ENCODE measurements at regions not wholly inside any gene's neighbourhood (a gene's known extent, or its start where the extent isn't known, plus 50 kb on each side); places are given as distances from the start of the nearest gene placed in this dataset.

- DNase-seq (ENCODE audit: low spot score) = peak; percentile 63
Observed at GRCh38 chr10:10830293-10830986, 187.2 kb upstream of the CELF2 start.

GRCh38 chr10:10831085-10831484 is 186.6 kb upstream of the CELF2 start:
- no peak for DNase-seq (ENCODE audit: low spot score)

- DNase-seq (ENCODE audit: low spot score) = no peak
Observed at GRCh38 chr10:10833955-10834354, 183.7 kb upstream of the CELF2 start.

- DNase-seq (ENCODE audit: low spot score) = no peak
Observed at GRCh38 chr10:10844251-10844650, 173.4 kb upstream of the CELF2 start.

- no peak for DNase-seq (ENCODE audit: low spot score)
Observed at GRCh38 chr10:10845185-10845584, 172.5 kb upstream of the CELF2 start.

- peak; percentile 57 for DNase-seq (ENCODE audit: low spot score)
Observed at GRCh38 chr10:10845826-10846503, 171.7 kb upstream of the CELF2 start.

GRCh38 chr10:10846504-10846900 is 171.2 kb upstream of the CELF2 start:
- peak; percentile 59 for DNase-seq (ENCODE audit: low spot score)

- DNase-seq (ENCODE audit: low spot score) = no peak
Observed at GRCh38 chr10:10847387-10847786, 170.3 kb upstream of the CELF2 start.

GRCh38 chr10:10848488-10849111 is 169.1 kb upstream of the CELF2 start:
- DNase-seq (ENCODE audit: low spot score) = no peak

- no peak for DNase-seq (ENCODE audit: low spot score)
Observed at GRCh38 chr10:10849306-10849705, 168.4 kb upstream of the CELF2 start.

- DNase-seq (ENCODE audit: low spot score) = no peak
Observed at GRCh38 chr10:10850214-10850613, 167.5 kb upstream of the CELF2 start.

- no peak for DNase-seq (ENCODE audit: low spot score)
Observed at GRCh38 chr10:10852464-10852863, 165.2 kb upstream of the CELF2 start.

GRCh38 chr10:10853954-10854353 is 163.7 kb upstream of the CELF2 start:
- no peak for DNase-seq (ENCODE audit: low spot score)

- DNase-seq (ENCODE audit: low spot score) = no peak
Observed at GRCh38 chr10:10854725-10855124, 162.9 kb upstream of the CELF2 start.

- DNase-seq (ENCODE audit: low spot score) = no peak
Observed at GRCh38 chr10:10855151-10855581, 162.5 kb upstream of the CELF2 start.

- DNase-seq (ENCODE audit: low spot score) = no peak
Observed at GRCh38 chr10:10860455-10860976, 157.2 kb upstream of the CELF2 start.

GRCh38 chr10:10865303-10865702 is 152.4 kb upstream of the CELF2 start:
- no peak for DNase-seq (ENCODE audit: low spot score)

GRCh38 chr10:10865913-10866312 is 151.8 kb upstream of the CELF2 start:
- DNase-seq (ENCODE audit: low spot score) = no peak

- DNase-seq (ENCODE audit: low spot score) = no peak
Observed at GRCh38 chr10:10869592-10869991, 148.1 kb upstream of the CELF2 start.

GRCh38 chr10:10870523-10871241 is 147.0 kb upstream of the CELF2 start:
- DNase-seq (ENCODE audit: low spot score) = no peak

GRCh38 chr10:10871352-10871751 is 146.3 kb upstream of the CELF2 start:
- DNase-seq (ENCODE audit: low spot score) = no peak
